HL-60 (cell line): ENCODE measurements at regions not wholly inside any gene's neighbourhood (a gene's known extent, or its start where the extent isn't known, plus 50 kb on each side); places are given as distances from the start of the nearest gene placed in this dataset.

Source experiments
- CTCF ChIP-seq: IDR thresholded peaks from one replicate; pipeline ENCODE4 v1.5.1; 2011; ENCODE audit warnings: low read length, control low read depth, inconsistent platforms; ENCODE audit not compliant: insufficient read depth
- GABPA ChIP-seq: IDR thresholded peaks from 2 replicates; pipeline ENCODE4 v1.6.1; 2012; ENCODE audit warnings: low read depth
- POLR2AphosphoS5 ChIP-seq: IDR thresholded peaks from 2 replicates; pipeline ENCODE4 v1.6.1; 2012; ENCODE audit warnings: low read depth
- REST ChIP-seq: IDR thresholded peaks from 2 replicates; pipeline ENCODE4 v1.6.1; 2012; ENCODE audit warnings: low read depth; ENCODE audit not compliant: insufficient replicate concordance
- SPI1 ChIP-seq: IDR thresholded peaks from 2 replicates; pipeline ENCODE4 v1.6.1; 2012; ENCODE audit warnings: low read depth, mild to moderate bottlenecking, borderline replicate concordance

- no peak for TF ChIP-seq CTCF
- no peak for TF ChIP-seq GABPA
- TF ChIP-seq POLR2AphosphoS5: no peak
- TF ChIP-seq REST: no peak
- no peak for TF ChIP-seq SPI1
These were observed 163.6 kb upstream of the RAB4A start for GRCh38 chr1:229107304-229107815.
